Esophagus muscularis mucosa (tissue), 4 donors: ENCODE measurements at regions not wholly inside any gene's neighbourhood (a gene's known extent, or its start where the extent isn't known, plus 50 kb on each side); places are given as distances from the start of the nearest gene placed in this dataset.

ENCODE experiments used
- DNase-seq: peaks from one replicate; pipeline ENCODE4 v3.0.0-alpha.2; 2017; ENCODE audit errors: extremely low spot score
- H3K27ac ChIP-seq, 4 donors: fragments of 200-600 bp; sonication (generic); replicated peaks in 1 of 4; 1 replicate in 3 of 4; 2 replicates in 1 of 4; pipeline ENCODE4 v1.5.1; 2016 to 2019; ENCODE audit warnings: mild to moderate bottlenecking in 1 of 4
- H3K27me3 ChIP-seq, 4 donors: fragments of 200-600 bp; sonication (generic); one replicate each; pipeline versions ENCODE4 v1.5.1 to v1.6.0; 2016 to 2019
- H3K36me3 ChIP-seq, 4 donors: fragments of 200-600 bp; sonication (generic); one replicate each; pipeline ENCODE4 v1.5.1; 2016 to 2019
- H3K4me1 ChIP-seq, 4 donors: fragments of 200-600 bp; sonication (generic); one replicate each; pipeline ENCODE4 v1.5.1; 2016 to 2019
- H3K4me3 ChIP-seq, 4 donors: fragments of 200-600 bp; sonication (generic); 1 replicate in 2 of 4; 2 replicates in 2 of 4; pipeline ENCODE4 v1.5.1; 2016 to 2019; ENCODE audit warnings: mild to moderate bottlenecking in 4 of 4, moderate library complexity in 1 of 4
- H3K9me3 ChIP-seq, 4 donors: fragments of 200-600 bp; sonication (generic); 1 replicate in 3 of 4; 2 replicates in 1 of 4; pipeline ENCODE4 v1.5.1; 2016 to 2019
- CTCF ChIP-seq, 3 experiments: fragments of 200-600 bp in 2 of 3; fragments of 450-650 bp in 1 of 3; sonication (generic) in 2 of 3; IDR thresholded peaks; one replicate each; pipeline ENCODE4 v1.5.1; 2017 to 2019; ENCODE audit warnings: antibody characterized with exemption in 3 of 3, mild to moderate bottlenecking in 2 of 3, moderate library complexity in 1 of 3
- EP300 ChIP-seq: sonication (generic); formaldehyde crosslinking; IDR thresholded peaks from one replicate; pipeline ENCODE4 v1.6.1; 2017; ENCODE audit warnings: antibody characterized with exemption
- POLR2A ChIP-seq: fragments of 450-650 bp; IDR thresholded peaks from one replicate; pipeline ENCODE4 v1.6.1; 2017; ENCODE audit warnings: antibody characterized with exemption, moderate library complexity, mild to moderate bottlenecking, low read depth
- POLR2AphosphoS5 ChIP-seq, 2 donors: sonication (generic); formaldehyde crosslinking; IDR thresholded peaks; one replicate each; pipeline ENCODE4 v1.6.1; 2017; ENCODE audit warnings: antibody characterized with exemption in 2 of 2
- WGBS: methylation state at CpG from one replicate; pipeline ENCODE4 v1.1.5; 2018; 5-methylcytosine and 5-hydroxymethylcytosine counted together
- intact Hi-C: fragments of 100-400 bp; cut with DNase I; formaldehyde crosslinking; loops from one replicate; pipeline ENCODE4 v1.15.1; 2023

- Histone ChIP-seq H3K27ac (no peak overlapping the region), H3K27me3 (no peaks in the 10 kb centered on the region), H3K4me3 (no peak overlapping the region), H3K9me3 (no peaks in the 10 kb centered on the region), H3K36me3 (no peaks in the 10 kb centered on the region), H3K4me1 (no peaks in the 10 kb centered on the region)
- intact Hi-C loops: no loop called here
- no peak for DNase-seq
- WGBS: 85% methylated on average over 14 of the region's 14 CpGs
- TF ChIP-seq CTCF (IDR thresholded peaks at IDR 0.05) (no peak), POLR2AphosphoS5 (IDR thresholded peaks at IDR 0.05) (no peak), POLR2A (no peak), EP300 (no peak)
Measured at GRCh38 chr12:59020073-59020946, 100.0 kb upstream of the LRIG3 start.

- no peak for TF ChIP-seq CTCF (IDR thresholded peaks at IDR 0.05)
- no peak for TF ChIP-seq POLR2A
- TF ChIP-seq EP300: no peak
- TF ChIP-seq POLR2AphosphoS5 (IDR thresholded peaks at IDR 0.05): no peak
- WGBS: 95% methylated on average over 1 of the region's 1 CpG
- intact Hi-C loops: no loop called here
Measured at GRCh38 chr12:59014885-59015284, 94.6 kb upstream of the LRIG3 start.

DNA sequence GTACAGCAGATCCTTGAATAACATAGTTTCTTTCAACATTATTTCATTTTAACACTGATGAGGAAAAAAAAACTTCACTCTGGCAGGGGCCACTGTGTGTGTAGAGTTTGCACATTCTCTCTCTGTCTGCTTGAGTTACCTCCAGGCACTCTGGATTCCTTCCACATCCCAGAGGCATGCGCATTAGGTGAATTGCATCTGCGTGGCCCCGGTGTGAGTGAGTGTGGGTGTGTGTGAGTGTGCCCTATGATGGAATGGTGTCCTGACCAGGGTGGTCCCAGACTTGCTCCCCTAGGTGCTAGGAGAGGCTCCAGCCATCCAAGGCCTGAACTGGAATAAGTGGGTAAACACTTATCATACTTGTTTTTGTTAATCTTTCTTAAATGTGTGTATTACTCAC is 90.6 kb upstream of the LRIG3 start:
- WGBS: 68% methylated on average over 3 of the region's 3 CpGs
- intact Hi-C loops: no loop called here
- H3K27me3 ChIP-seq: no peaks in the 10 kb centered on the region
- DNase-seq: no peak
- H3K9me3 ChIP-seq: no peaks in the 10 kb centered on the region
- no peak overlapping the region for H3K27ac ChIP-seq
- TF ChIP-seq POLR2AphosphoS5 (IDR thresholded peaks at IDR 0.05): no peak
- TF ChIP-seq POLR2A: no peak
- no peak for TF ChIP-seq EP300
- no peak for TF ChIP-seq CTCF (IDR thresholded peaks at IDR 0.05)
- H3K4me3 ChIP-seq: no peak overlapping the region
- H3K36me3 ChIP-seq: no peaks in the 10 kb centered on the region
- H3K4me1 ChIP-seq: no peaks in the 10 kb centered on the region

More at GRCh38 chr12:59014885-59015284, 94.6 kb upstream of the LRIG3 start:
- no peak overlapping the region for H3K4me3 ChIP-seq
- H3K27me3 ChIP-seq: no peaks in the 10 kb centered on the region
- H3K4me1 ChIP-seq: no peaks in the 10 kb centered on the region
- DNase-seq: no peak
- no peaks in the 10 kb centered on the region for H3K36me3 ChIP-seq
- H3K9me3 ChIP-seq: no peaks in the 10 kb centered on the region
- no peak overlapping the region for H3K27ac ChIP-seq

- no peak overlapping the region for H3K27ac ChIP-seq
- intact Hi-C loops: no loop called here
- no peak for DNase-seq
- TF ChIP-seq EP300 (no peak), CTCF (IDR thresholded peaks at IDR 0.05) (no peak), POLR2AphosphoS5 (IDR thresholded peaks at IDR 0.05) (no peak), POLR2A (no peak)
- H3K9me3 ChIP-seq: no peaks in the 10 kb centered on the region
- H3K4me1 ChIP-seq: no peaks in the 10 kb centered on the region
- no peak overlapping the region for H3K4me3 ChIP-seq
- no peaks in the 10 kb centered on the region for H3K27me3 ChIP-seq
- 96% methylated on average over 5 of the region's 5 CpGs for WGBS
- no peaks in the 10 kb centered on the region for H3K36me3 ChIP-seq
Measured at GRCh38 chr12:59010118-59010517, 89.8 kb upstream of the LRIG3 start.

DNA sequence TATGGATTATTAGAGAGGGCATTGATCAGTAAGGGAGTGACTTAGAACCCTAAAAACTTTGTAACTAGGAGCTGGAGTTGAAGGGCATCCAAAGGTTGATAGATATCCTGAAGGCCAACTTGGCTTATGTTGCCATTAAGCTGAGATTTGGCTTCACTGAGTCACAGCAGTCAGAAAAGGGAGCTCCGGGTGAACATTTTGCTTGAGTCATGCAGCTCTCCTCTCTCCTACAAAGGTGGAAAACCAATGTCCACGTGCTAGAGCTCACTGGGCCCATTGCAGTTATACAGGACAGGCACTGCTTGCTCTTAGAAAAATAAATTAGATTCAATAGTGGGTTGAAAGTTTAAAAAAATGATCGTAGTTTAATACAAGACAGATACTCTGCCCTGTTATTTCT is 87.3 kb upstream of the LRIG3 start:
- 47% methylated on average over 3 of the region's 3 CpGs for WGBS
- no peak for DNase-seq
- Histone ChIP-seq H3K27me3 (no peaks in the 10 kb centered on the region), H3K4me3 (no peak overlapping the region), H3K27ac (no peak overlapping the region), H3K36me3 (no peaks in the 10 kb centered on the region), H3K4me1 (no peaks in the 10 kb centered on the region), H3K9me3 (no peaks in the 10 kb centered on the region)
- no peak for TF ChIP-seq EP300
- no peak for TF ChIP-seq POLR2AphosphoS5 (IDR thresholded peaks at IDR 0.05)
- TF ChIP-seq POLR2A: no peak
- intact Hi-C loops: no loop called here
